ENCODE measurements at regions not wholly inside any gene's neighbourhood (a gene's known extent, or its start where the extent isn't known, plus 50 kb on each side); places are given as distances from the start of the nearest gene placed in this dataset.

GRCh38 chr2:151032741-151033191, 228.9 kb downstream of the RBM43 start:
- DNase-seq (ENCODE audit: low spot score), result no peak

GRCh38 chr2:151030663-151031230, 230.9 kb downstream of the RBM43 start:
- DNase-seq (ENCODE audit: low spot score), result no peak

GRCh38 chr2:151029406-151030157, 232.1 kb downstream of the RBM43 start:
- no peak for DNase-seq (ENCODE audit: low spot score)

GRCh38 chr2:151028691-151029176, 232.9 kb downstream of the RBM43 start:
- no peak for DNase-seq (ENCODE audit: low spot score)

- no peak for DNase-seq (ENCODE audit: low spot score)
Observed at GRCh38 chr2:151027151-151027550, 234.5 kb downstream of the RBM43 start.

- DNase-seq (ENCODE audit: low spot score), result no peak
Observed at GRCh38 chr2:151025816-151026215, 235.8 kb downstream of the RBM43 start.

GRCh38 chr2:151024696-151025251, 236.9 kb downstream of the RBM43 start:
- DNase-seq (ENCODE audit: low spot score), result no peak

- no peak for DNase-seq (ENCODE audit: low spot score)
Observed at GRCh38 chr2:151021747-151022452, 239.8 kb downstream of the RBM43 start.

- DNase-seq (ENCODE audit: low spot score), result no peak
Observed at GRCh38 chr2:151020411-151020810, 241.3 kb downstream of the RBM43 start.

GRCh38 chr2:151009437-151010175, 252.1 kb downstream of the RBM43 start:
- DNase-seq (ENCODE audit: low spot score), result no peak

- no peak for DNase-seq (ENCODE audit: low spot score)
Observed at GRCh38 chr2:151007365-151007764, 254.3 kb downstream of the RBM43 start.

- no peak for DNase-seq (ENCODE audit: low spot score)
Observed at GRCh38 chr2:151002959-151003600, 258.6 kb downstream of the RBM43 start.

- no peak for DNase-seq (ENCODE audit: low spot score)
Observed at GRCh38 chr2:150997702-150998440, 263.8 kb downstream of the RBM43 start.

GRCh38 chr2:150997066-150997465, 264.6 kb downstream of the RBM43 start:
- no peak for DNase-seq (ENCODE audit: low spot score)

- no peak for DNase-seq (ENCODE audit: low spot score)
Observed at GRCh38 chr2:150994076-150994475, 267.6 kb downstream of the RBM43 start.

GRCh38 chr2:150989969-150990368, 271.7 kb downstream of the RBM43 start:
- no peak for DNase-seq (ENCODE audit: low spot score)

GRCh38 chr2:150985741-150986140, 275.9 kb downstream of the RBM43 start:
- no peak for DNase-seq (ENCODE audit: low spot score)

GRCh38 chr2:150983314-150983897, 278.3 kb downstream of the RBM43 start:
- DNase-seq (ENCODE audit: low spot score), result no peak

GRCh38 chr2:150981826-150982225, 279.8 kb downstream of the RBM43 start:
- peak; percentile 15 for DNase-seq (ENCODE audit: low spot score)

- no peak for DNase-seq (ENCODE audit: low spot score)
Observed at GRCh38 chr2:150978053-150978452, 283.6 kb downstream of the RBM43 start.

All from kidney capillary endothelial cell (primary cell).